ENCODE measurements at regions not wholly inside any gene's neighbourhood (a gene's known extent, or its start where the extent isn't known, plus 50 kb on each side); places are given as distances from the start of the nearest gene placed in this dataset.

DNA sequence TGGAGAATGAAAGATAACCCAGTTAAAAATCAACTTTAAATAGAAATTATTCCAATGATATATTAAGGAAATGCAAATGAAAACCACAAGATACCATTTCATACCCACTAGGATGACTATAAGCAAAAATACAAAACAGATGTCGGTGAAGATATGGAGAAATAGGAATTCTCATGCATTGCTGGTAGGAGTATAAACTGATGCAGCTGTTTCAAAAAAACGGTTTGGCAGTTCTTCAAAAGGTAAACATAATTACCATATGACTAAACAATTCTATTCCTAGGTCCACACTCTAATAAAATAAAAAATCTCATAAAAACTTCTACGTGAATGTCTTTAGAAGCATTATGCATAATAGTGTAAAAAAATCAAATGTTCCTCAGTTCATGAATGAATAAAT, 763.3 kb upstream of the BRINP3 start:
- TF ChIP-seq, protein P1, sequence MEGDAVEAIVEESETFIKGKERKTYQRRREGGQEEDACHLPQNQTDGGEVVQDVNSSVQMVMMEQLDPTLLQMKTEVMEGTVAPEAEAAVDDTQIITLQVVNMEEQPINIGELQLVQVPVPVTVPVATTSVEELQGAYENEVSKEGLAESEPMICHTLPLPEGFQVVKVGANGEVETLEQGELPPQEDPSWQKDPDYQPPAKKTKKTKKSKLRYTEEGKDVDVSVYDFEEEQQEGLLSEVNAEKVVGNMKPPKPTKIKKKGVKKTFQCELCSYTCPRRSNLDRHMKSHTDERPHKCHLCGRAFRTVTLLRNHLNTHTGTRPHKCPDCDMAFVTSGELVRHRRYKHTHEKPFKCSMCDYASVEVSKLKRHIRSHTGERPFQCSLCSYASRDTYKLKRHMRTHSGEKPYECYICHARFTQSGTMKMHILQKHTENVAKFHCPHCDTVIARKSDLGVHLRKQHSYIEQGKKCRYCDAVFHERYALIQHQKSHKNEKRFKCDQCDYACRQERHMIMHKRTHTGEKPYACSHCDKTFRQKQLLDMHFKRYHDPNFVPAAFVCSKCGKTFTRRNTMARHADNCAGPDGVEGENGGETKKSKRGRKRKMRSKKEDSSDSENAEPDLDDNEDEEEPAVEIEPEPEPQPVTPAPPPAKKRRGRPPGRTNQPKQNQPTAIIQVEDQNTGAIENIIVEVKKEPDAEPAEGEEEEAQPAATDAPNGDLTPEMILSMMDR (IDR thresholded peaks at IDR 0.05): no peak
- no peak for TF ChIP-seq EP300 (IDR thresholded peaks at IDR 0.05)
- no peak for TF ChIP-seq POLR2A (IDR thresholded peaks at IDR 0.05; ENCODE audit: low read depth)
- TF ChIP-seq POLR2AphosphoS5 (IDR thresholded peaks at IDR 0.05): no peak
